ENCODE measurements at regions not wholly inside any gene's neighbourhood (a gene's known extent, or its start where the extent isn't known, plus 50 kb on each side); places are given as distances from the start of the nearest gene placed in this dataset.

GRCh38 chr13:103394618-103395017, 328.4 kb upstream of the SLC10A2 start:
- no peaks in the 10 kb centered on the region for H3K36me3 ChIP-seq
- H3K4me1 ChIP-seq: no peaks in the 10 kb centered on the region
- intact Hi-C loops (cut with DNase I): no loop called here
- no peak overlapping the region for H3K27ac ChIP-seq
- TF ChIP-seq POLR2A (IDR thresholded peaks at IDR 0.05) (no peak), CTCF (IDR thresholded peaks at IDR 0.05) (no peak)
- DNase-seq (no peak), ATAC-seq (peak in 1 of 4 donors; percentile 26)
- no peaks in the 10 kb centered on the region for H3K9me3 ChIP-seq
- H3K4me3 ChIP-seq: no peak overlapping the region
- no peaks in the 10 kb centered on the region for H3K27me3 ChIP-seq
- 43% methylated on average over 2 of the region's 2 CpGs for WGBS (ENCODE audit: insufficient coverage, low coverage, low lambda C conversion rate, missing lambda C conversion rate)

- ATAC-seq: no peak
- H3K27me3 ChIP-seq: no peaks in the 10 kb centered on the region
- TF ChIP-seq CTCF (IDR thresholded peaks at IDR 0.05) (no peak), POLR2A (IDR thresholded peaks at IDR 0.05) (no peak)
- H3K4me3 ChIP-seq: no peak overlapping the region
- intact Hi-C loops (cut with DNase I): no loop called here
- WGBS (ENCODE audit: insufficient coverage, low coverage, low lambda C conversion rate, missing lambda C conversion rate): 45% methylated on average over 3 of the region's 3 CpGs
- no peaks in the 10 kb centered on the region for H3K9me3 ChIP-seq
- DNase-seq: no peak
- no peak overlapping the region for H3K27ac ChIP-seq
- H3K36me3 ChIP-seq: no peaks in the 10 kb centered on the region
- H3K4me1 ChIP-seq: no peaks in the 10 kb centered on the region
Measured at GRCh38 chr13:103391936-103392335, 325.7 kb upstream of the SLC10A2 start.

GRCh38 chr13:103388839-103389238, 322.6 kb upstream of the SLC10A2 start:
- no peaks in the 10 kb centered on the region for H3K27me3 ChIP-seq
- H3K36me3 ChIP-seq: no peaks in the 10 kb centered on the region
- intact Hi-C loops (cut with DNase I): no loop called here
- DNase-seq: no peak
- ATAC-seq: peak in 1 of 4 donors; percentile 47
- H3K4me1 ChIP-seq: no peaks in the 10 kb centered on the region
- H3K9me3 ChIP-seq: no peaks in the 10 kb centered on the region
- TF ChIP-seq CTCF (IDR thresholded peaks at IDR 0.05) (peak; percentile 5 to 31 (median 22)), POLR2A (IDR thresholded peaks at IDR 0.05) (no peak)
- H3K27ac ChIP-seq: no peak overlapping the region
- WGBS (ENCODE audit: insufficient coverage, low coverage, low lambda C conversion rate, missing lambda C conversion rate): 48% methylated on average over 1 of the region's 1 CpG
- no peak overlapping the region for H3K4me3 ChIP-seq

- intact Hi-C loops (cut with DNase I): no loop called here
- Histone ChIP-seq H3K4me1 (no peaks in the 10 kb centered on the region), H3K27me3 (no peaks in the 10 kb centered on the region), H3K9me3 (no peaks in the 10 kb centered on the region), H3K4me3 (no peak overlapping the region), H3K27ac (no peak overlapping the region), H3K36me3 (no peaks in the 10 kb centered on the region)
- 76% methylated on average over 3 of the region's 3 CpGs for WGBS (ENCODE audit: insufficient coverage, low coverage, low lambda C conversion rate, missing lambda C conversion rate)
- DNase-seq (no peak), ATAC-seq (no peak)
- TF ChIP-seq POLR2A (IDR thresholded peaks at IDR 0.05): no peak
- no peak for TF ChIP-seq CTCF (IDR thresholded peaks at IDR 0.05)
Measured at GRCh38 chr13:103386341-103386740, 320.1 kb upstream of the SLC10A2 start.

GRCh38 chr13:103373916-103374315, 307.7 kb upstream of the SLC10A2 start:
- intact Hi-C loops (cut with DNase I): no loop called here
- TF ChIP-seq POLR2A (IDR thresholded peaks at IDR 0.05) (no peak), CTCF (IDR thresholded peaks at IDR 0.05) (no peak)
- no peak for ATAC-seq
- Histone ChIP-seq H3K36me3 (no peaks in the 10 kb centered on the region), H3K4me3 (no peak overlapping the region), H3K27me3 (no peaks in the 10 kb centered on the region), H3K9me3 (no peaks in the 10 kb centered on the region), H3K4me1 (no peaks in the 10 kb centered on the region), H3K27ac (no peak overlapping the region)
- 43% methylated on average over 4 of the region's 4 CpGs for WGBS (ENCODE audit: insufficient coverage, low coverage, low lambda C conversion rate, missing lambda C conversion rate)
- no peak for DNase-seq

Measured in right lobe of liver (tissue), 6 donors.